IPS-NIHi11 (cell line): ENCODE measurements at regions not wholly inside any gene's neighbourhood (a gene's known extent, or its start where the extent isn't known, plus 50 kb on each side); places are given as distances from the start of the nearest gene placed in this dataset.

ENCODE experiments used
- DNase-seq: peaks from one replicate; pipeline ENCODE4 v3.0.0; 2012; ENCODE audit warnings: mixed read lengths, low spot score

GRCh38 chr6:56714273-56714672 lies 71.6 kb upstream of the DST start:
- no peak for DNase-seq

DNA sequence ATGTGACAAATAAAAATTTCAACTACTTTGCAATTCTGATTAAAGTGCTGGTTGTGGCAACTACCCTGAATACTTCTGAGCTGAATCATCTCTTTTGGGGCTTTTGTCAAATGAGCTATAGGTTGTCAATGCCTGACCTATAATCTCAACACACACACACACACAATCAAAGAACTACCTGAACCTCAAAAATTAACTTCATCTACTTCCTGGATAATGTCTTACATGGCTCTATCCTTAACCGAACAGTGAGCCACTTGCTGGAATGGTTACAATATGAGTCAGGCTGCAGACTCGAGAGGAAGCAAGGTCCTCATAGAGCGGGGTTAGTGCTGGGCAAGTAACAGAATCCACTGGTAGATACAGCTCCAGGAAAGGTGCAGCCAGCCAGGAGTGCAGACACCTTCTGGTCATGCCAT lies 70.6 kb upstream of the DST start:
- DNase-seq: no peak

- DNase-seq: no peak
Observed at GRCh38 chr6:56710967-56711366, 68.3 kb upstream of the DST start.

DNA sequence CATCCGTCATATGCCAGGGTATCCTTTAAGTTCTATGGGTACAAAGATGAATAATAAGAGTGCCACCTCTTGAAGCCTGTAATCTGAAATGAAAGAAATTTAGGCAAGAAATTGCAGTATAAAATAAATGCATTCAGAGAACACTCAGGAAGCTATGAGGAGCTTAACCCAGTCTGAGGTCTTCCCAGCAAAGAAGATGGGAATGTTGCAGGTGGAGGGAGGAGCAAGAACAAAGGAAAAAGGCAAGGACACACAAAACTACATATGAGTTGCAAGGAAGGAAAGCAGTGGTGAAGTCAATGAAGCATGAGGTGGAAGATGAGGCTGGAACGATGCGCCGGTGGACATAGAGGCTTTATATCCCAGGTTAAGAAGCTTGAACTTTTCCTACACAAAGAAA lies 67.0 kb upstream of the DST start:
- no peak for DNase-seq

DNA sequence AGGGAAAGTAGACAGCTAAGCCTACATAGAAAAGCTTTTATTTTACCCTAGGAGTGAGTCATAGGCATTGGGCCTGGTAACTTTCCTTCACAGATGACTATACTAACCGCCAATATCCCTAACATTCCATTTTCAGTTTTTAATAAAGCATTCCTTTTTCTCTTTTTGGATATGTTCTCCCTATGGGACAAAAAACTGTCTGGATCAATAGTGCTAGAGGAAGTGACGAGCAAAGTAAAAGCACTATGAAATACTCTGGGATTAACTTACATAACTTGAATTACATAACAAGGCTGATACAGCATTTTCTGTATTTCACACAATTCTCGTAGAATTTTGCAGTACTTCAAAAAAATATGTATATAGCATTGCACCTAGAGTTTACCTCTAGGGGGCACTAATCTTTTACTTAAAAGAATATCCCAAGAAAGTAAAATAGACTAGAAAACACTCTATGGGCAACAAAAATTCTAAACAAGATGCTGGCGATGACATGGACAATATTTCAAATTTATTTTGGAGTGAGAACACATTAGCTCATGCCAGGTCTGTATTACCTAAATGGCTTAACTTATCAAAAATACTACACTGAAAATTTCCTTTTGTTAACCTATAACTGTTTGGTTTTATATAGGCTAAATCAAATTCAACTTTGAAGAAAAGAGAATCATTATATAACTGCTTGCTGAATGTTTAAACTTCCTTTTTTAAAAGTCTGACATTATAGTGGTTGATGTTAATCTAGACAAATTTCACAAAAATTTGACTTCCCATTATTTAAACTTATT lies 66.3 kb upstream of the DST start:
- DNase-seq: peak; percentile 28

DNA sequence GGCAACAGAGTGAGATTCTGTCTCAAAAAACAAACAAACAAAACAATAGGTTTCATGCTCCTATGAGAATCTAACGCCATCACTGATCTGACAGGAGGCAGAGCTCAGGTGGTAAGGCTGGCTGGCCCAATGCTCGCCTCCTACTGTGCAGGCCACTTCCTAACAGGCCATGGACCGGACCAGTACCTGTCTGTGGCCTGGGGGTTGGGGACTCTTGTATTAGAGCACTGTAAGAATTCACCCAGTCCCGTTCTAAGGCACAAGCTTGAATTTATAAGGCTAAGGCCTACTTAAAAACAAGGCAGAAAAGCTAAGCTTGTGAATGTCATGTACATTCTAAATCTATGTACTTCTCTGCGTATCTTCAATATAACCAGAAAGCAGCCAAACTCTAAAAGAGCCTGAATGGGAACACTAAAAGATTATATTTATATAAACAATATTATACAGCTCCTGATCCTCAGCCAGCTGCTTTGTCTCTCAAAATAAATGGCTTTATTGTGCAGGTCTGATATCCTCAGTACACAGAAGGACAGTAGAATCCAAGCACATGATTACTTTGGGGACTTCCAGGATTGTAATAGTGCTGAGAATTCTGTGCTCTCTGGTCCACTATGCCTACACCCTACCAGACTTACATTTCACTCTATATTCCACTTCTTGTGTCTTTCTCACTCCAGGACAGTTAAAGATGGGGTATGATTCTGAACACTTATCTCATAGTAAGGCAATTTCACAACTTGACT lies 64.5 kb upstream of the DST start:
- no peak for DNase-seq

GRCh38 chr6:56699066-56699654 lies 56.5 kb upstream of the DST start:
- DNase-seq: no peak

GRCh38 chr6:56695702-56696101 lies 53.0 kb upstream of the DST start:
- no peak for DNase-seq

- no peak for DNase-seq
Observed at GRCh38 chr6:56694002-56694401, 51.3 kb upstream of the DST start.

GRCh38 chr6:56693246-56693607 lies 50.5 kb upstream of the DST start:
- DNase-seq: no peak

GRCh38 chr6:56692523-56693245 lies 50.0 kb upstream of the DST start:
- no peak for DNase-seq
